ENCODE measurements at regions not wholly inside any gene's neighbourhood (a gene's known extent, or its start where the extent isn't known, plus 50 kb on each side); places are given as distances from the start of the nearest gene placed in this dataset.

DNA sequence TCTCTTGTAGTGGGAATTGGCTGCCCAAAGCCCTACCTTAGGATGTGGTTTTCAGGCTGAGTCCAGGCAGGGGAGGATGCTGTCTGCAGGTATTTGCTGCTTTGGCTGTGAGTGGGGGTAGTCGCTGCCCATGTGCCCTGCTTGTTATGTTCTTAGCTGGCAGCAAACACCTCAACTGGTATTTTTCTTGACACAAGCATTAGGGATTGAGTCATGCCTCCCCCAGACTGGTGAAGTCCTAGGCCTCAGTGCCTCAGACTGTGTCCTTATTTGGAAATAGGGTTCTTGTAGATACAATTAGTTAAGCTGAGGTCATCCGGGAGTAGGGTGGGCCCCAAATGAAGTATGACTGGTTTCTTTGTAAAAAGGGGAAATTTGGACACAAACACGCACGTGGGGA, 808.3 kb upstream of the EEF2KMT start:
- CTCF ChIA-PET: no interaction called here
- H3K27ac ChIP-seq (ENCODE audit: extremely low read depth, low read depth, low read length): no peak overlapping the region
- H3K4me1 ChIP-seq (ENCODE audit: control insufficient read depth, insufficient read depth, low read length): no peaks in the 10 kb centered on the region
- H3K4me3 ChIP-seq (ENCODE audit: low read depth, low read length): no peak overlapping the region
- POLR2A ChIA-PET: no interaction called here
- no peaks in the 10 kb centered on the region for H3K9me3 ChIP-seq (ENCODE audit: control insufficient read depth, insufficient read depth, low read depth, low read length)
- TF ChIP-seq, protein P1, sequence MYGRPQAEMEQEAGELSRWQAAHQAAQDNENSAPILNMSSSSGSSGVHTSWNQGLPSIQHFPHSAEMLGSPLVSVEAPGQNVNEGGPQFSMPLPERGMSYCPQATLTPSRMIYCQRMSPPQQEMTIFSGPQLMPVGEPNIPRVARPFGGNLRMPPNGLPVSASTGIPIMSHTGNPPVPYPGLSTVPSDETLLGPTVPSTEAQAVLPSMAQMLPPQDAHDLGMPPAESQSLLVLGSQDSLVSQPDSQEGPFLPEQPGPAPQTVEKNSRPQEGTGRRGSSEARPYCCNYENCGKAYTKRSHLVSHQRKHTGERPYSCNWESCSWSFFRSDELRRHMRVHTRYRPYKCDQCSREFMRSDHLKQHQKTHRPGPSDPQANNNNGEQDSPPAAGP (tag by site-specific recombination; IDR thresholded peaks at IDR 0.05): no peak
- TF ChIP-seq ZNF174 (tag by site-specific recombination; IDR thresholded peaks at IDR 0.05) (no peak), ZNF2 (tag by site-specific recombination; IDR thresholded peaks at IDR 0.05) (no peak), ZFP41 (tag by site-specific recombination; IDR thresholded peaks at IDR 0.05; ENCODE audit: borderline replicate concordance) (no peak), HOXC10 (CRISPR knock-in tag; IDR thresholded peaks at IDR 0.05) (no peak), ZNF571 (tag by site-specific recombination; IDR thresholded peaks at IDR 0.05) (no peak), ZNF133 (tag by site-specific recombination; IDR thresholded peaks at IDR 0.05) (no peak), ZNF677 (tag by site-specific recombination; IDR thresholded peaks at IDR 0.05) (no peak), ZNF530 (tag by site-specific recombination; IDR thresholded peaks at IDR 0.05; ENCODE audit: low read depth) (no peak), ZNF211 (tag by site-specific recombination; IDR thresholded peaks at IDR 0.05; ENCODE audit: low read depth) (no peak), GLI2 (tag by site-specific recombination; IDR thresholded peaks at IDR 0.05; ENCODE audit: borderline replicate concordance, low read depth) (no peak)
- H3K36me3 ChIP-seq (ENCODE audit: control insufficient read depth in 2 of 2, insufficient read depth in 1 of 2, low read length in 2 of 2): no peaks in the 10 kb centered on the region

DNA sequence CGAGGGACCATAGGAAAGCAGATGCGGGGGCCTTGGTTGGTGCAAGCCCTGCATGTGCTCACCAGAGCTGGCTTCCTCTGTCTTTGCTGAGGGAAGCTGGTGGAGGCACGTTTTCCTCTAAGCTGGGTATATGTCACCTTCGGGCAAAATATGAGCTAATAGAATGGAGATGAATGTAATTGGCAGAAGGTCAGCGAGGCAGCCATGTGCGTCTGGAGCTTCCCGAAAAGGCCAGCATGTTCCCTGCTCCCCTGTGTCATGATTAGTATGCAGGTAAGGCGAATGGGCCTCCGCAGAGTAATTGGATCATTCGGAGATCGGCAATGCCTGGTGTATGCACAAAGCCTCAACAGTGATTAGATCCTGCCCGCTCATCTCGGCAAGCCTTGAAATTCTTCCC, 806.2 kb upstream of the EEF2KMT start:
- ChIA-PET CTCF (no interaction called here), POLR2A (no interaction called here)
- Histone ChIP-seq H3K4me1 (ENCODE audit: control insufficient read depth, insufficient read depth, low read length) (no peaks in the 10 kb centered on the region), H3K36me3 (ENCODE audit: control insufficient read depth in 2 of 2, insufficient read depth in 1 of 2, low read length in 2 of 2) (no peaks in the 10 kb centered on the region), H3K27ac (ENCODE audit: extremely low read depth, low read depth, low read length) (no peak overlapping the region), H3K4me3 (ENCODE audit: low read depth, low read length) (no peak overlapping the region), H3K9me3 (ENCODE audit: control insufficient read depth, insufficient read depth, low read depth, low read length) (no peaks in the 10 kb centered on the region)
- no peak for TF ChIP-seq KLF1 (tag by site-specific recombination; IDR thresholded peaks at IDR 0.05)
- no peak for TF ChIP-seq ZBTB21 (tag by site-specific recombination; IDR thresholded peaks at IDR 0.05)
- TF ChIP-seq ZNF544 (tag by site-specific recombination; IDR thresholded peaks at IDR 0.05): no peak
- TF ChIP-seq, protein P2, sequence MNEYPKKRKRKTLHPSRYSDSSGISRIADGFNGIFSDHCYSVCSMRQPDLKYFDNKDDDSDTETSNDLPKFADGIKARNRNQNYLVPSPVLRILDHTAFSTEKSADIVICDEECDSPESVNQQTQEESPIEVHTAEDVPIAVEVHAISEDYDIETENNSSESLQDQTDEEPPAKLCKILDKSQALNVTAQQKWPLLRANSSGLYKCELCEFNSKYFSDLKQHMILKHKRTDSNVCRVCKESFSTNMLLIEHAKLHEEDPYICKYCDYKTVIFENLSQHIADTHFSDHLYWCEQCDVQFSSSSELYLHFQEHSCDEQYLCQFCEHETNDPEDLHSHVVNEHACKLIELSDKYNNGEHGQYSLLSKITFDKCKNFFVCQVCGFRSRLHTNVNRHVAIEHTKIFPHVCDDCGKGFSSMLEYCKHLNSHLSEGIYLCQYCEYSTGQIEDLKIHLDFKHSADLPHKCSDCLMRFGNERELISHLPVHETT (tag by site-specific recombination; IDR thresholded peaks at IDR 0.05): no peak
- TF ChIP-seq, protein P3, sequence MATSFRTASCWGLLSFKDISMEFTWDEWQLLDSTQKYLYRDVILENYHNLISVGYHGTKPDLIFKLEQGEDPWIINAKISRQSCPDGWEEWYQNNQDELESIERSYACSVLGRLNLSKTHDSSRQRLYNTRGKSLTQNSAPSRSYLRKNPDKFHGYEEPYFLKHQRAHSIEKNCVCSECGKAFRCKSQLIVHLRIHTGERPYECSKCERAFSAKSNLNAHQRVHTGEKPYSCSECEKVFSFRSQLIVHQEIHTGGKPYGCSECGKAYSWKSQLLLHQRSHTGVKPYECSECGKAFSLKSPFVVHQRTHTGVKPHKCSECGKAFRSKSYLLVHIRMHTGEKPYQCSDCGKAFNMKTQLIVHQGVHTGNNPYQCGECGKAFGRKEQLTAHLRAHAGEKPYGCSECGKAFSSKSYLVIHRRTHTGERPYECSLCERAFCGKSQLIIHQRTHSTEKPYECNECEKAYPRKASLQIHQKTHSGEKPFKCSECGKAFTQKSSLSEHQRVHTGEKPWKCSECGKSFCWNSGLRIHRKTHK (tag by site-specific recombination; IDR thresholded peaks at IDR 0.05): no peak

DNA sequence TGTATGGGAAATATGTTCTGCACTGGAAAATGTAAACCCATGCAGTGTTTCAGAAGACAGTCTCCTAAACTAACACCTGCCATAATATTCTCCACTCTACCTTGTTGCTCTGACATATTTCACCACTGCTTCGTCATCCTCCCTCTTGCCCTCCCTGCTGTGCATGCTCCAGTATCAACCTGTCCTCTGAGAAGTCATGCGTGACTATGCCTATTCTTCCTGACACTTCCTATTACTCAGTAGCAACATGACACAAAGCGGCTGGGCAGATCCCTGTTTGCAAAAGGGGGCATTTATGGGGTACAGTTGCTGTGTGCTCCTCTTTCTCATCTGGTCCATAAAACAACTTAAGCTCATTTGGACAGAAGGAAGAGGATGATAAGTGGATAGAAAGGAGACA, 805.6 kb upstream of the EEF2KMT start:
- ChIA-PET CTCF (no interaction called here), POLR2A (no interaction called here)
- no peak overlapping the region for H3K4me3 ChIP-seq (ENCODE audit: low read depth, low read length)
- H3K36me3 ChIP-seq (ENCODE audit: control insufficient read depth in 2 of 2, insufficient read depth in 1 of 2, low read length in 2 of 2): no peaks in the 10 kb centered on the region
- TF ChIP-seq ZNF221 (tag by site-specific recombination; IDR thresholded peaks at IDR 0.05; ENCODE audit: borderline replicate concordance) (no peak), ZNF112 (tag by site-specific recombination; IDR thresholded peaks at IDR 0.05) (no peak), ZNF549 (tag by site-specific recombination; IDR thresholded peaks at IDR 0.05) (no peak), ZNF658 (tag by site-specific recombination; IDR thresholded peaks at IDR 0.05) (no peak), ZNF184 (tag by site-specific recombination; IDR thresholded peaks at IDR 0.05) (no peak), ZNF169 (tag by site-specific recombination; IDR thresholded peaks at IDR 0.05) (no peak), ZNF571 (tag by site-specific recombination; IDR thresholded peaks at IDR 0.05) (no peak), KLF16 (tag by site-specific recombination; IDR thresholded peaks at IDR 0.05) (no peak), ZNF202 (tag by site-specific recombination; IDR thresholded peaks at IDR 0.05; ENCODE audit: borderline replicate concordance) (no peak)
- TF ChIP-seq, protein P4, sequence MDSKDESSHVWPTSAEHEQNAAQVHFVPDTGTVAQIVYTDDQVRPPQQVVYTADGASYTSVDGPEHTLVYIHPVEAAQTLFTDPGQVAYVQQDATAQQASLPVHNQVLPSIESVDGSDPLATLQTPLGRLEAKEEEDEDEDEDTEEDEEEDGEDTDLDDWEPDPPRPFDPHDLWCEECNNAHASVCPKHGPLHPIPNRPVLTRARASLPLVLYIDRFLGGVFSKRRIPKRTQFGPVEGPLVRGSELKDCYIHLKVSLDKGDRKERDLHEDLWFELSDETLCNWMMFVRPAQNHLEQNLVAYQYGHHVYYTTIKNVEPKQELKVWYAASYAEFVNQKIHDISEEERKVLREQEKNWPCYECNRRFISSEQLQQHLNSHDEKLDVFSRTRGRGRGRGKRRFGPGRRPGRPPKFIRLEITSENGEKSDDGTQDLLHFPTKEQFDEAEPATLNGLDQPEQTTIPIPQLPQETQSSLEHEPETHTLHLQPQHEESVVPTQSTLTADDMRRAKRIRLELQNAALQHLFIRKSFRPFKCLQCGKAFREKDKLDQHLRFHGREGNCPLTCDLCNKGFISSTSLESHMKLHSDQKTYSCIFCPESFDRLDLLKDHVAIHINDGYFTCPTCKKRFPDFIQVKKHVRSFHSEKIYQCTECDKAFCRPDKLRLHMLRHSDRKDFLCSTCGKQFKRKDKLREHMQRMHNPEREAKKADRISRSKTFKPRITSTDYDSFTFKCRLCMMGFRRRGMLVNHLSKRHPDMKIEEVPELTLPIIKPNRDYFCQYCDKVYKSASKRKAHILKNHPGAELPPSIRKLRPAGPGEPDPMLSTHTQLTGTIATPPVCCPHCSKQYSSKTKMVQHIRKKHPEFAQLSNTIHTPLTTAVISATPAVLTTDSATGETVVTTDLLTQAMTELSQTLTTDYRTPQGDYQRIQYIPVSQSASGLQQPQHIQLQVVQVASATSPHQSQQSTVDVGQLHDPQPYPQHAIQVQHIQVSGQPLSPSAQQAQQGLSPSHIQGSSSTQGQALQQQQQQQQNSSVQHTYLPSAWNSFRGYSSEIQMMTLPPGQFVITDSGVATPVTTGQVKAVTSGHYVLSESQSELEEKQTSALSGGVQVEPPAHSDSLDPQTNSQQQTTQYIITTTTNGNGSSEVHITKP (tag by site-specific recombination; IDR thresholded peaks at IDR 0.05): no peak
- no peaks in the 10 kb centered on the region for H3K4me1 ChIP-seq (ENCODE audit: control insufficient read depth, insufficient read depth, low read length)
- H3K27ac ChIP-seq (ENCODE audit: extremely low read depth, low read depth, low read length): no peak overlapping the region
- H3K9me3 ChIP-seq (ENCODE audit: control insufficient read depth, insufficient read depth, low read depth, low read length): no peaks in the 10 kb centered on the region

Measured in HEK293 (cell line).